Kidney (tissue), 13 donors: ENCODE measurements at regions not wholly inside any gene's neighbourhood (a gene's known extent, or its start where the extent isn't known, plus 50 kb on each side); places are given as distances from the start of the nearest gene placed in this dataset.

ENCODE experiments used
- DNase-seq, 5 donors: peaks; one replicate each; pipeline ENCODE4 v3.0.0-alpha.2; 2013 to 2020
- FAIRE-seq: peaks from 2 replicates; lab custom pipeline; 2012; peaks lifted over from hg19 to GRCh38; lab: Jason Lieb, UNC
- H3K27ac ChIP-seq, 2 donors: one replicate each; pipeline ENCODE4 v1.7.0; 2013; ENCODE audit warnings: low read depth in 2 of 2, low read length in 2 of 2, inconsistent platforms in 1 of 2
- H3K27me3 ChIP-seq: one replicate; pipeline ENCODE4 v1.7.1; 2013; ENCODE audit warnings: low read length, inconsistent platforms; ENCODE audit not compliant: control insufficient read depth, insufficient read depth
- H3K36me3 ChIP-seq, 3 donors: one replicate each; pipeline versions ENCODE4 v1.7.0 to v1.7.1; 2013; ENCODE audit warnings: low read length in 3 of 3, control low read depth in 1 of 3, inconsistent platforms in 1 of 3; ENCODE audit not compliant: insufficient read depth in 3 of 3, control insufficient read depth in 2 of 3
- H3K4me1 ChIP-seq, 3 donors: one replicate each; pipeline versions ENCODE4 v1.7.0 to v1.7.1; 2013; ENCODE audit warnings: low read length in 3 of 3, inconsistent platforms in 1 of 3, low read depth in 1 of 3; ENCODE audit not compliant: control insufficient read depth in 2 of 3, insufficient read depth in 2 of 3
- H3K4me3 ChIP-seq, 3 donors: one replicate each; pipeline versions ENCODE4 v1.7.0 to v1.8.1; 2013; ENCODE audit warnings: low read length in 3 of 3, control low read depth in 1 of 3, inconsistent platforms in 1 of 3
- H3K9ac ChIP-seq, 3 donors: one replicate each; pipeline versions ENCODE4 v1.7.0 to v1.7.1; 2013; ENCODE audit warnings: low read length in 3 of 3, control low read depth in 1 of 3, inconsistent platforms in 1 of 3
- H3K9me3 ChIP-seq, 3 donors: one replicate each; pipeline versions ENCODE4 v1.7.0 to v1.7.1; 2013; ENCODE audit warnings: low read length in 3 of 3, control low read depth in 1 of 3, inconsistent platforms in 1 of 3; ENCODE audit not compliant: control insufficient read depth in 2 of 3, insufficient read depth in 1 of 3
- CTCF ChIP-seq: IDR thresholded peaks from 3 replicates; pipeline ENCODE4 v1.5.1; 2012; ENCODE audit warnings: mild to moderate bottlenecking, moderate library complexity, borderline replicate concordance; ENCODE audit not compliant: insufficient read depth; ENCODE audit errors: extremely low read depth
- intact Hi-C: fragments of 100-400 bp; cut with DNase I; formaldehyde crosslinking; loops from one replicate; pipeline ENCODE4 v1.11.1; 2022
- donor health status: control.
- donor health status: control.
- donor health status: control.
- donor health status: control.
- donor health status: control.
- donor health status: DM: yes; HTN: yes; CAD: no.
- donor health status: Normal renal cell carcinoma (clear cell type).

- H3K27me3 ChIP-seq = no peaks in the 10 kb centered on the region
- H3K9me3 ChIP-seq = no peaks in the 10 kb centered on the region
- TF ChIP-seq CTCF = no peak
- H3K27ac ChIP-seq = no peak overlapping the region
- no peaks in the 10 kb centered on the region for H3K4me1 ChIP-seq
- intact Hi-C loops = no loop called here
- no peak overlapping the region for H3K9ac ChIP-seq
- no peak for DNase-seq
- no peak for FAIRE-seq
- H3K4me3 ChIP-seq = no peak overlapping the region
- no peaks in the 10 kb centered on the region for H3K36me3 ChIP-seq
These were observed 482.3 kb downstream of the TNS1 start for GRCh38 chr2:217520356-217521010.

GRCh38 chr2:217517402-217517801, 485.4 kb downstream of the TNS1 start:
- H3K4me1 ChIP-seq = peaks cover 0 to 5% (median 0%) of the 10 kb centered on the region in 3 donors
- H3K4me3 ChIP-seq = no peak overlapping the region
- DNase-seq (no peak), FAIRE-seq (no peak)
- intact Hi-C loops = no loop called here
- H3K27ac ChIP-seq = no peak overlapping the region
- H3K36me3 ChIP-seq = no peaks in the 10 kb centered on the region
- no peaks in the 10 kb centered on the region for H3K27me3 ChIP-seq
- H3K9ac ChIP-seq = no peak overlapping the region
- TF ChIP-seq CTCF = no peak
- H3K9me3 ChIP-seq = no peaks in the 10 kb centered on the region

GRCh38 chr2:217515615-217516309, 487.0 kb downstream of the TNS1 start:
- Histone ChIP-seq H3K27ac (no peak overlapping the region), H3K27me3 (no peaks in the 10 kb centered on the region), H3K9ac (no peak overlapping the region), H3K36me3 (no peaks in the 10 kb centered on the region), H3K4me1 (peaks cover 0 to 5% (median 0%) of the 10 kb centered on the region in 3 donors), H3K4me3 (no peak overlapping the region), H3K9me3 (no peaks in the 10 kb centered on the region)
- intact Hi-C loops = no loop called here
- DNase-seq (no peak), FAIRE-seq (no peak)
- no peak for TF ChIP-seq CTCF
